GM12878 (cell line): ENCODE measurements at regions not wholly inside any gene's neighbourhood (a gene's known extent, or its start where the extent isn't known, plus 50 kb on each side); places are given as distances from the start of the nearest gene placed in this dataset.

ENCODE experiments used
- ATAC-seq: fragments of 200-7000 bp; cut with Tn5 transposase; 3 replicates; pipeline ENCODE4 v1.9.1; 2020; ENCODE audit warnings: mild to moderate bottlenecking, moderate library complexity
- BruUV-seq: library from RNA; stranded (reverse); fragments of 400-500 nt; replicated peaks from 2 replicates; lab custom pipeline; 2021; lab: Mats Ljungman, UMichigan
- CTCF ChIA-PET: fragments of 300-600 bp; sonication (Branson Sonifier 250); formaldehyde crosslinking; extraction: SDS; loops from one replicate; lab custom pipeline; 2021; ENCODE audit warnings: inconsistent platforms; lab: Yijun Ruan, JAX
- POLR2A ChIA-PET: fragments of 350-600 bp; formaldehyde crosslinking; extraction: SDS; loops from one replicate; lab custom pipeline; 2021; ENCODE audit warnings: inconsistent platforms; lab: Charles Lee
- RAD21 ChIA-PET: fragments of 300-600 bp; sonication (Branson Sonifier 250); formaldehyde crosslinking; loops from one replicate; lab custom pipeline; 2023; ENCODE audit warnings: antibody characterized with exemption; ENCODE audit not compliant: unreplicated experiment; lab: Charles Lee
- SMC1A ChIA-PET: fragments of 300-600 bp; sonication (Branson Sonifier 250); formaldehyde crosslinking; loops from one replicate; lab custom pipeline; 2023; ENCODE audit not compliant: unreplicated experiment, uncharacterized antibody; lab: Charles Lee
- DNase-seq: peaks from one replicate; pipeline ENCODE4 v3.0.0-alpha.2; 2011; ENCODE audit warnings: low read depth, low spot score
- FAIRE-seq: peaks from 3 replicates; lab custom pipeline; 2011; peaks lifted over from hg19 to GRCh38; lab: Jason Lieb, UNC
- H2AFZ ChIP-seq: 2 replicates; pipeline ENCODE4 v1.6.0; 2011; ENCODE audit warnings: low read depth, low read length, control low read depth; ENCODE audit not compliant: control insufficient read depth
- H3K27ac ChIP-seq: 2 replicates; pipeline ENCODE4 v1.5.1; 2011; ENCODE audit warnings: control low read depth; ENCODE audit not compliant: control insufficient read depth, insufficient read depth
- H3K27me3 ChIP-seq, 2 experiments: replicated peaks in 1 of 2; 2 replicates each; pipeline versions ENCODE4 v1.6.0 to v1.6.1; 2011; ENCODE audit warnings: low read length in 1 of 2; ENCODE audit not compliant: control insufficient read depth in 2 of 2, insufficient read depth in 2 of 2
- H3K36me3 ChIP-seq, 2 experiments: 2 replicates each; pipeline ENCODE4 v1.5.1; 2011; ENCODE audit warnings: low read length in 1 of 2; ENCODE audit not compliant: control insufficient read depth in 2 of 2, insufficient read depth in 2 of 2
- H3K4me1 ChIP-seq: 2 replicates; pipeline ENCODE4 v1.6.1; 2011; ENCODE audit warnings: mild to moderate bottlenecking, low read length, moderate library complexity, mixed read lengths; ENCODE audit not compliant: control insufficient read depth, insufficient read depth
- H3K4me2 ChIP-seq: 2 replicates; pipeline ENCODE4 v1.6.0; 2011; ENCODE audit warnings: control low read depth; ENCODE audit not compliant: control insufficient read depth, insufficient read depth
- H3K4me3 ChIP-seq: fragments of 200-600 bp; sonication (generic); 2 replicates; pipeline ENCODE4 v1.5.1; 2016
- H3K79me2 ChIP-seq: 2 replicates; pipeline ENCODE4 v1.6.0; 2011; ENCODE audit warnings: low read length; ENCODE audit not compliant: control insufficient read depth, insufficient read depth
- H3K9ac ChIP-seq: 2 replicates; pipeline ENCODE4 v1.8.0; 2011; ENCODE audit warnings: low read length, control low read depth, mixed read lengths; ENCODE audit not compliant: control insufficient read depth, insufficient read depth
- H3K9me3 ChIP-seq: replicated peaks from 3 replicates; pipeline ENCODE4 v1.5.1; 2011; ENCODE audit warnings: mild to moderate bottlenecking, low read length; ENCODE audit not compliant: control insufficient read depth, insufficient read depth
- H4K20me1 ChIP-seq: 2 replicates; pipeline ENCODE4 v1.6.0; 2011; ENCODE audit not compliant: control insufficient read depth, insufficient read depth
- BRCA1 ChIP-seq: IDR thresholded peaks from 2 replicates; pipeline ENCODE4 v1.6.1; 2011; ENCODE audit warnings: low read depth, low read length, improper control_type of control experiment
- CBFB ChIP-seq: IDR thresholded peaks from 2 replicates; pipeline ENCODE4 v1.6.1; 2016; ENCODE audit warnings: antibody characterized with exemption, low read depth
- CREB1 ChIP-seq: IDR thresholded peaks from 2 replicates; pipeline ENCODE4 v1.6.1; 2012; ENCODE audit warnings: low read depth, mild to moderate bottlenecking, inconsistent platforms
- CUX1 ChIP-seq: IDR thresholded peaks from 2 replicates; pipeline ENCODE4 v1.6.1; 2012; ENCODE audit warnings: improper control_type of control experiment, low read depth, low read length; ENCODE audit not compliant: insufficient replicate concordance
- EP300 ChIP-seq, 2 experiments: fragments of 150-350 bp in 1 of 2; IDR thresholded peaks; 2 replicates each; pipeline ENCODE4 v1.6.1; 2011 to 2012; ENCODE audit warnings: low read depth in 2 of 2, low read length in 2 of 2, borderline replicate concordance in 1 of 2, improper control_type of control experiment in 1 of 2, inconsistent platforms in 1 of 2; ENCODE audit not compliant: control insufficient read depth in 1 of 2
- FOS ChIP-seq: IDR thresholded peaks from 3 replicates; pipeline ENCODE4 v1.6.1; 2011; ENCODE audit warnings: borderline replicate concordance; ENCODE audit not compliant: insufficient read length; ENCODE audit errors: extremely low read depth
- HDAC6 ChIP-seq: fragments of 200-600 bp; sonication (generic); IDR thresholded peaks from one replicate; pipeline ENCODE4 v1.8.0; 2017; ENCODE audit warnings: antibody characterized with exemption; ENCODE audit not compliant: unreplicated experiment
- IRF5 ChIP-seq: fragments of 450-650 bp; IDR thresholded peaks from 2 replicates; pipeline ENCODE4 v1.6.1; 2017; ENCODE audit warnings: borderline replicate concordance
- PML ChIP-seq: IDR thresholded peaks from 2 replicates; pipeline ENCODE4 v1.6.1; 2012; ENCODE audit warnings: low read length, inconsistent platforms
- RB1 ChIP-seq: fragments of 450-650 bp; formaldehyde crosslinking; IDR thresholded peaks from 2 replicates; pipeline ENCODE4 v1.6.1; 2017; ENCODE audit warnings: mild to moderate bottlenecking, borderline replicate concordance
- RBBP5 ChIP-seq: fragments of 200-600 bp; sonication (generic); conservative IDR thresholded peaks from 2 replicates; pipeline ENCODE4 v1.6.1; 2016
- SIN3A ChIP-seq: IDR thresholded peaks from 2 replicates; pipeline ENCODE4 v1.6.1; 2012; ENCODE audit warnings: low read depth, low read length, improper control_type of control experiment
- SPI1 ChIP-seq: IDR thresholded peaks from 2 replicates; pipeline ENCODE4 v1.6.1; 2011; ENCODE audit warnings: low read depth, mild to moderate bottlenecking, low read length, moderate library complexity, borderline replicate concordance; ENCODE audit not compliant: insufficient read depth
- SUPT20H ChIP-seq: IDR thresholded peaks from 2 replicates; pipeline ENCODE4 v1.6.1; 2011; ENCODE audit warnings: low read depth, mild to moderate bottlenecking, low read length, moderate library complexity, borderline replicate concordance; ENCODE audit not compliant: control insufficient read depth
- YBX1 ChIP-seq: fragments of 450-650 bp; IDR thresholded peaks from 2 replicates; pipeline ENCODE4 v1.6.1; 2016; ENCODE audit warnings: antibody characterized with exemption
- ZNF687 ChIP-seq: fragments of 450-650 bp; IDR thresholded peaks from 2 replicates; pipeline ENCODE4 v1.6.1; 2017; ENCODE audit warnings: mild to moderate bottlenecking, moderate library complexity
- WGBS: methylation state at CpG from one replicate; pipeline ENCODE4 v1.1.6; 2016; ENCODE audit warnings: low lambda C conversion rate; ENCODE audit not compliant: insufficient replicate concordance, insufficient coverage; ENCODE audit errors: missing lambda C conversion rate; 5-methylcytosine and 5-hydroxymethylcytosine counted together
- in situ Hi-C: fragments of 300-500 bp; cut with MboI; formaldehyde crosslinking; loops from 9 replicates; pipeline ENCODE4 v1.14.3; 2018; ENCODE audit warnings: mixed read lengths
- intact Hi-C: fragments of 100-400 bp; cut with micrococcal nuclease; formaldehyde crosslinking; loops from one replicate; pipeline ENCODE4 v1.14.2; 2022; ENCODE audit not compliant: unreplicated experiment

GRCh38 chr4:144376866-144377265 lies 236.3 kb upstream of the GYPA start:
- BruUV-seq: no TSS peak
- ChIA-PET POLR2A (no interaction called here), RAD21 (no interaction called here), CTCF (no interaction called here), SMC1A (no interaction called here)
- DNase-seq (no peak), FAIRE-seq (no peak), ATAC-seq (no peak)
- Histone ChIP-seq H3K4me1 (no peaks in the 10 kb centered on the region), H3K4me2 (no peak overlapping the region), H3K27ac (no peak overlapping the region), H3K79me2 (no peaks in the 10 kb centered on the region), H4K20me1 (no peaks in the 10 kb centered on the region), H3K9me3 (no peaks in the 10 kb centered on the region), H3K36me3 (no peaks in the 10 kb centered on the region), H3K4me3 (no peak overlapping the region), H2AFZ (no peak overlapping the region), H3K27me3 (0 out of 4 replicates have a peak, but pooled peaks cover 0 to 1% of the 10 kb centered on the region in 2 experiments), H3K9ac (no peak overlapping the region)
- in situ Hi-C loops: no loop called here
- WGBS: 5% methylated on average over 2 of the region's 2 CpGs
- intact Hi-C loops: no loop called here
- TF ChIP-seq BRCA1 (no peak), HDAC6 (no peak), FOS (no peak), ZNF687 (no peak), CBFB (no peak), SUPT20H (no peak), EP300 (IDR thresholded peaks at IDR 0.05; ENCODE audit: borderline replicate concordance in 1 of 2, control insufficient read depth in 1 of 2, low read depth in 2 of 2, low read length in 2 of 2) (no peak), RB1 (no peak), RBBP5 (no peak), YBX1 (no peak), PML (no peak), CREB1 (no peak), SPI1 (no peak), SIN3A (no peak), IRF5 (no peak), CUX1 (no peak)
